A549 (cell line): ENCODE measurements at regions not wholly inside any gene's neighbourhood (a gene's known extent, or its start where the extent isn't known, plus 50 kb on each side); places are given as distances from the start of the nearest gene placed in this dataset.

ENCODE experiments used
- MAFK ChIP-seq: fragments of 450-650 bp; IDR thresholded peaks from 2 replicates; pipeline ENCODE4 v1.6.1; 2014; ENCODE audit not compliant: partially characterized antibody
- MYC ChIP-seq: IDR thresholded peaks from 2 replicates; pipeline ENCODE4 v1.6.1; 2012; ENCODE audit warnings: mild to moderate bottlenecking, inconsistent platforms, low read length, improper control_type of control experiment, borderline replicate concordance
- NPAS2 ChIP-seq: fragments of 250-450 bp; sonication (Bioruptor Pico); IDR thresholded peaks from 2 replicates; pipeline ENCODE4 v1.8.0; 2022; ENCODE audit warnings: mild to moderate bottlenecking, moderate library complexity, borderline replicate concordance
- POLR2A ChIP-seq: IDR thresholded peaks from 2 replicates; pipeline ENCODE4 v1.6.1; 2012; ENCODE audit warnings: mild to moderate bottlenecking, low read length
- RFX5 ChIP-seq: fragments of 450-650 bp; IDR thresholded peaks from 2 replicates; pipeline ENCODE4 v1.7.1; 2014; ENCODE audit warnings: antibody characterized with exemption, mild to moderate bottlenecking, moderate library complexity
- TFCP2L1 ChIP-seq: fragments of 250-450 bp; sonication (Bioruptor Pico); IDR thresholded peaks from 2 replicates; pipeline ENCODE4 v1.5.0; 2021; ENCODE audit warnings: mild to moderate bottlenecking
- ZSCAN20 ChIP-seq: fragments of 250-450 bp; sonication (Bioruptor Pico); IDR thresholded peaks from 2 replicates; pipeline ENCODE4 v1.8.0; 2022; ENCODE audit warnings: mild to moderate bottlenecking, moderate library complexity
- TF ChIP-seq, protein P1 (sequence below): fragments of >200 bp; sonication (Bioruptor Twin); formaldehyde crosslinking; IDR thresholded peaks from 3 replicates; pipeline ENCODE4 v1.5.1; 2016

DNA sequence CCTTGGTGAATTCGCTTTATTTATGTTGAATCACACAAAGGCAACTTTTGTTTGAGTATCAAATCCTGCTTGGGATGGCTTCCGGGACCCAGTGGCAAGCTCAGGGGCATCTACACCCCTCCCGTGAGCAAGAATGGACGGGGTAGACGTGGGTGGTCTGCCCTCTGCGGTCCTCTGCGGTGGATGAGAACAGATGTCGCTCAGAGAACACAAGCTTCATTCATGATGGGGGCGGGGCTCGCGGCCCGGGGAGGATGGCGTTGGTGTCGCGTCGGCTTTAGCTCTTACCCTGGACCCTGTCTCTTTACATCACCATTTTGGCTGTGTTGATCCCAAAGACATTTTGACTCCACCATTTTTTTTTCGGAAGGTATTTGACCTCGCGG is 158.5 kb upstream of the RTL1 start:
- TF ChIP-seq, protein P1, sequence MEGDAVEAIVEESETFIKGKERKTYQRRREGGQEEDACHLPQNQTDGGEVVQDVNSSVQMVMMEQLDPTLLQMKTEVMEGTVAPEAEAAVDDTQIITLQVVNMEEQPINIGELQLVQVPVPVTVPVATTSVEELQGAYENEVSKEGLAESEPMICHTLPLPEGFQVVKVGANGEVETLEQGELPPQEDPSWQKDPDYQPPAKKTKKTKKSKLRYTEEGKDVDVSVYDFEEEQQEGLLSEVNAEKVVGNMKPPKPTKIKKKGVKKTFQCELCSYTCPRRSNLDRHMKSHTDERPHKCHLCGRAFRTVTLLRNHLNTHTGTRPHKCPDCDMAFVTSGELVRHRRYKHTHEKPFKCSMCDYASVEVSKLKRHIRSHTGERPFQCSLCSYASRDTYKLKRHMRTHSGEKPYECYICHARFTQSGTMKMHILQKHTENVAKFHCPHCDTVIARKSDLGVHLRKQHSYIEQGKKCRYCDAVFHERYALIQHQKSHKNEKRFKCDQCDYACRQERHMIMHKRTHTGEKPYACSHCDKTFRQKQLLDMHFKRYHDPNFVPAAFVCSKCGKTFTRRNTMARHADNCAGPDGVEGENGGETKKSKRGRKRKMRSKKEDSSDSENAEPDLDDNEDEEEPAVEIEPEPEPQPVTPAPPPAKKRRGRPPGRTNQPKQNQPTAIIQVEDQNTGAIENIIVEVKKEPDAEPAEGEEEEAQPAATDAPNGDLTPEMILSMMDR: no peak
- TF ChIP-seq POLR2A: no peak
- no peak for TF ChIP-seq RFX5
- TF ChIP-seq MAFK: no peak
- no peak for TF ChIP-seq ZSCAN20 (CRISPR knock-in tag)
- TF ChIP-seq MYC: no peak
- no peak for TF ChIP-seq TFCP2L1
- no peak for TF ChIP-seq NPAS2 (CRISPR knock-in tag)
